G401 (cell line): ENCODE measurements at regions not wholly inside any gene's neighbourhood (a gene's known extent, or its start where the extent isn't known, plus 50 kb on each side); places are given as distances from the start of the nearest gene placed in this dataset.

ENCODE experiments used
- DNase-seq: peaks from one replicate; pipeline ENCODE4 v3.0.0-alpha.2; 2015; ENCODE audit warnings: low spot score
- in situ Hi-C: cut with HindIII; loops from 2 replicates; pipeline ENCODE4 v1.10.0; 2016; ENCODE audit warnings: low sequenced_read_pairs, mixed read lengths

DNA sequence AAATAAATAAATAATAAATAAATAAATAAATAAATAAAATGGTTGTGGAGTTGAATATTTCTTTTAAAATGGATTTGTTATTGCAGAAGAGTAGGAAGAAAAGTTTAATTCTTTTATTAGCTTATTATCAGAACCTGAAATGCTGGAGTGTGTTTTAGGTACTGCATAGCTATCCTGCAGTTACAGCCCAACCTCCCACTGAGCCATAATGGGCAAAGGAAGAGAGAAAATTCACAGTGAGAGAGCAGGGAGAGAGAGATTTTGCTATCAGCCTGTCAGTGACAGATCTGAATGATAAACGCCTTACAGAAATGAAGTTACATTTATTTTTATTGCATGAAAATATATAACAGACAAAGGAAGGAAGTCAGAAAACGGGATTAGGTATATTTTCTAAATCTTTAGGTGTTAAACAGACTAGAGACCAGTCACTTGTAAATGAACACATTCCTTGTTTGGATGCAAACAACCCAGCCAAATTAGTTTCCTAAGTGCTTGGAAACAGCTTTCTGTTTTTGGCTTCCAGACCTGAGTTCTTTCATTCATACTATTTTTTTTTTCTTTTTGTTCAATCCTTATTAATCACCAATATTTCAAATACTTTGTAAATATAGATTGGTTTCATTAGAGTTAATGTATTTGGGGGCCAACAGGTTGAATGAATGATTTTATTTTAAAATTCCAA lies 425.3 kb downstream of the USP25 start:
- in situ Hi-C loops: no loop called here

GRCh38 chr21:16156841-16157489 lies 427.2 kb downstream of the USP25 start:
- in situ Hi-C loops: no loop called here
- DNase-seq: no peak

More for the DNA sequence above, 425.3 kb downstream of the USP25 start:
- no peak for DNase-seq

GRCh38 chr21:16159213-16159970 lies 429.6 kb downstream of the USP25 start:
- no peak for DNase-seq
- in situ Hi-C loops: no loop called here

GRCh38 chr21:16159971-16160350 lies 430.2 kb downstream of the USP25 start:
- in situ Hi-C loops: no loop called here
- DNase-seq: no peak

GRCh38 chr21:16162953-16163352 lies 433.2 kb downstream of the USP25 start:
- no peak for DNase-seq
- in situ Hi-C loops: no loop called here

DNA sequence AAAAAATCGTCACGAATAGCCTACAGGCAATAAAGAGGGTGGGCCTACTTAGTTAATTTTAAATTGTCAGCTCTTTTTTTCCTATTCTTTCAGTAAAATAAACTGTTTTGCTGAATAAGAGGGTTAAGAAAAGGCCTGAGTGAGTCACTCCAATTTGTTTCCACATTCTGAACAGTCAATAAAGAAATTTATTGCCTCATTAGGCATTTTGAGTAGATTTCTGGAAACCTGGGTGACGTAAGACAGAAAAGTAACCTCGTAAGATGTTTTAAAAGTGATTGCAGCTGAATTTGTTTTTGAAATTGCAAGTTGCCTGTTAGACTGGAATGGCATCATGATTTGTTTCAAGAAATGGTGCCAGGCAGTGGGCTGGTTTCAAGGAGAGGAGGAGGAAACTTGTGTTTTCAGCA lies 439.3 kb downstream of the USP25 start:
- no peak for DNase-seq

DNA sequence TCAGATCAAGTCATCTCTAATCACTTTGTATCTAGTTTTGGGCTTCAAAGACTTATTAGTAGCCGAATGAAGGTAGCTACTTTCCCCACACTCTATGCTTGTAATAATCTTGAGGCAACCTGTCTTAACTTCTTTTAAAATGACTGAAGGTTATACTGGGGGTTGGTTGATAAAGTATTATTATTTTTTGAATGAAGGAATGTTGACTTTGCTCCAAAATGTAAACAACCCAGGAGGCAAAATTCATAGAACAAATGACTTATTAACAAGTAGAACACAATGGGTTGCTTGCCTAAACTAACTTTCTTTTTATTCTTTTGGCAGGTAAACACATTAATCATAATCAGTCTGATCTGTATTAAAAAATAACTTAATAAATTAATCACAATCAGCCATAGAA lies 440.0 kb downstream of the USP25 start:
- in situ Hi-C loops: no loop called here
- no peak for DNase-seq

More for the DNA sequence above, 439.3 kb downstream of the USP25 start:
- in situ Hi-C loops: no loop called here

DNA sequence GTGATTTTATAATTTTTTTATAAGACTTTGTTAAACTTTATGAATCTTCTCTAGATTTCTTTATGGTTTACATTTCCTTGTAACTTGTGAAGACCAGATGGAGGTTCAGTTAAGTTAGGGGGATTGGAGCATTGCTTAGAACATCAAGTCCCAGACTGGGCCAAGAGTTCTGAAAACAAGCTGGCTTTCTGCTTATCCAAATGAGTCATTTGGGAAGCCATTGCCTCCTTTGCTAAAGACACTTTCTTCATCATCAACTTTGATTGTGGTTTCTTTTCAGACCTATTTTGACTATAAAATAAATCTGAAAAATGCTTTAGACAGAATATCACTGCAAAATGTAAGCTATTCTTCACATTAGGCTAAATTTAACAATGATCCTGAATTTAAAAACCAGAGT lies 446.8 kb downstream of the USP25 start:
- in situ Hi-C loops: no loop called here
- DNase-seq: no peak

- in situ Hi-C loops: no loop called here
- no peak for DNase-seq
Observed at GRCh38 chr21:16177532-16177931, 447.8 kb downstream of the USP25 start.

DNA sequence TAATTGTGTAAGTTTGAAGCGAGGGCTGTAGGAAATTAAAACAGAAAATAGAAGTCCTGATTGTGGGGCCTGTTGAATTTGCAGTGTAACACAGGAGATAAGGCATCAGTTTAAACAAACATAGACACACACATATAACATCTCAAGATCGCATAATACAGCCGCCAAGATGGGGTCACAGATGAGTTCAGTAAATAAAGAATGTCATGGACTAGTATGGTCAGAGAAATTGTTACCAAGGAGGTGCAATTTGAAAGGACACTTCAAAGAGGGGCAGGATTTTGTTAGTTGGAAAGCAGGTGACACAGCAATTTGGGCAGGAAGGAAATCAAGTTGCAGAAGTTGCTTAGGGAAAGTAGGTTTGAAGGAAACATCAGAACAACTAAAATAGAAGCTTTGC lies 450.0 kb downstream of the USP25 start:
- in situ Hi-C loops: no loop called here
- DNase-seq: no peak

- no peak for DNase-seq
- in situ Hi-C loops: no loop called here
Observed at GRCh38 chr21:16180614-16181013, 450.8 kb downstream of the USP25 start.

- no peak for DNase-seq
- in situ Hi-C loops: no loop called here
Observed at GRCh38 chr21:16181018-16181417, 451.2 kb downstream of the USP25 start.

GRCh38 chr21:16185766-16186165 lies 456.0 kb downstream of the USP25 start:
- in situ Hi-C loops: no loop called here
- DNase-seq: no peak

DNA sequence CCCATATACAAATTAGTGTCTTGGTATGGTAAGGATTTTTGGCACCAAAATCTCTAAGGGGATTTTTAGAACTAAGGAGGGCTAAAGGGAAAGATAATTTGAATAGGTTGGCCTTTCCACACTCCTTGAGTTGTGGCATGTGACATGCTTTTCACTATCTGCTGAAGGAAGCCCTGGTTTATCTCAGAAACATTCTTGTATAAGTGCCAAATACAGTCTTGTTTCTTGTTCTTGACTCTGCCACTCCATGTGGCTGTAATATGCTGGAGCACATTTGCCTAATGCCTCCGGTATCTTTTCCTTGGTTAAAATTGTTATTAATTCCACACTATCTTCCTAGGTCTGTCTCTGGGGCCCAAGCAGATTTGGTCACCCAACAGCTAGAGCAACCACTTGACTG lies 457.0 kb downstream of the USP25 start:
- no peak for DNase-seq
- in situ Hi-C loops: no loop called here

- in situ Hi-C loops: no loop called here
- no peak for DNase-seq
Observed at GRCh38 chr21:16187603-16188301, 458.0 kb downstream of the USP25 start.

DNA sequence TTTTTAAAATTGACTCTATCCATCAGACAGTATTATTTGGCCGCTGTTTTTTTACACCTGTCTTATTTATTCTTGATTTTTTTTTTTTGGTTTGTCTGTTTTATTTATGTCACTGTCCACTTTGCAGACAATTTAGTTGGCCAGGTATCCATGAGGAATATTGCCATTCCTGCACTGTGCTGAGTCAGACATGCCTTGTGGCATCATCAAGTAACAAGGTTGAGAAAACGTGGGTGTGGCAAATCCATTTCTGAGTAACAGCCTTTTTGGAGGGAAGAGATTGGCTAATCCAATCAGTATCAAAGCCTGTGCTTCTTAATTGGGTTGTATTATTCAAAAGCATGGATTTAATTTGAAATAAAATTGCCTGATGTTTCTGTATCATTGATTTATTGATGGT lies 463.1 kb downstream of the USP25 start:
- in situ Hi-C loops: no loop called here
- no peak for DNase-seq

GRCh38 chr21:16193496-16194094 lies 463.8 kb downstream of the USP25 start:
- no peak for DNase-seq
- in situ Hi-C loops: no loop called here

- in situ Hi-C loops: no loop called here
- DNase-seq: peak; percentile 58
Observed at GRCh38 chr21:16194095-16194787, 464.5 kb downstream of the USP25 start.
